ENCODE measurements at regions not wholly inside any gene's neighbourhood (a gene's known extent, or its start where the extent isn't known, plus 50 kb on each side); places are given as distances from the start of the nearest gene placed in this dataset.
A peak's percentile ranks its signal among the peaks of the same experiment; 100 is the strongest.

DNA sequence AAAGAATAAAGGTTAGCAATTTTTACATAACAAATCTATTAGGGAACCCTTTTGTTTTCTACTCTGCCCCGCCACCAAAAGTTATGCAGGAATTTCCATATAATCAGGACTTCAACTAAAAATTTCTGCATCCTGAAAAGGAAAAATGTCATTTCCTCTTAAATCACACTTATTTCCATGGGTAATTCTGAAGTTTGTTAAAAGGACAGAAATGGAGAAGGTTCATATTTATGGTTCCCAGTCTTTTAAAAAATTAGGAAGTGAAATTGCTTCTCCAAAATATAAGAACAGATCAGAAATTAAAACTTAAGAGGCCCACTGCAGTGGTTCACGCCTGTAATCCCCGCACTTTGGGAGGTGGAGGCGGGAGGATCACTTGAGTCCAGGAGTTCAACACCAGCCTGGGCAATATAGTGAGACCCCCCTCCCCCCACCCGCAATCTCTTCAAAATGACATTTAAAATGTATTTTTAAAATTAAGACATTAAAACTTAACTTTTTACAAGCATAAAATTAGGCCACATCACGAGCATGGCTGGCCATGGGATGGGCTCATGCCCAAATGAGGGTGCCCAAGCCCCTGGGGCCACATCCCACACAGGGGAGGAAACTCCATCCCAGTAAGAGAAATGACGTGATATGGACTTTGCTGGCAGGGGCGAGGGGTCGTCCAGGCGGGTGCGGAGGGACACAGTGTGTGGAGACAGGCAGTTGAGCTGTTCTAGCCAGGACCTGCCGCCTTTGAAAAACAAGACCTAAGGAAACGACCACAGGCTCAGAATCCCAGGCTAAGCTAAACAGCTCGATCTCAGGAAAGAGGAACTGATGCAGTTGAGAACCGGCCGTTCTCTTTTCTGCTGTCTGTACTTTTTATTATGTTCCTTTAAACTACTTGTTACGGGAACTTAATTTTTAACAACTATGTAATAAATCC, 51.3 kb upstream of the NFE2L3 start:
- no peak for DNase-seq

DNA sequence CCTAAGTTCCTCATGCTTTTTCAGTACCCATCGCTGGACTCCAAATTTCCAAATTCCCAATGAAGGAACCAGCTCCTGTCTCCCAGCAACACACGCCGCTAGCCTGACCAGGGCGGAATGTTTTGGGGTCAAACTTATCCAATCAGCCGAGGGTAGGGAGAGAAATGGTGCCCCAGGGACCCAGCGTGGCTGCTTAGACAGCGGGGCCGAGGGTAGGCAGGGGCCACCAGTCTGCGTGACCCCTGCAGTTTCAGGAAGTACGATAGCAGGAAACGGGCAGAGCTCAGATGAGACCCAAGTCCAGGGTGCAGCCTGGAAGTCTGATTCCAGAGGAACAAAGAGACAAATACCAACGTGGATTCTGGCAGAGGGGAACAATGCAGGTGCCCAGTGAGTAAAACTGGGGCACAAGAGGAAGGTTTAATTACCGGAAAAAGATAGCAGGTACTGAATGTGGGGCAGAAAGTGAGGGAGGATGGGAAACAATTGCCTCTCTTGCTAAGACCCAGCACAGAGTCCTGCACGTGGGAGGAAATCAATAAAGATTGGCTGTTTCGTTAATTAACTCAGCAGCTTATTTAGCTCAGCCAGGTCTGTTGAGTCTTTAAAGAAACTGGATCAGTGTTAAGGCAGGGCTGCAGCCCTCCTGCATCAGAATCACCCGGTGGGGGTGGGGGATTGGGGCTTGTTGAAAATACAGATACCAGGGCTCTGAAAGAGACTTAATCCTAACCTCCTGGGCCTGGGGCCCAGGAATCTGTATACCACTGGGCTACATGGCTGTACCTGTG, 50.4 kb upstream of the NFE2L3 start:
- peak in 1 of 5 donors; percentile 26 for DNase-seq

DNA sequence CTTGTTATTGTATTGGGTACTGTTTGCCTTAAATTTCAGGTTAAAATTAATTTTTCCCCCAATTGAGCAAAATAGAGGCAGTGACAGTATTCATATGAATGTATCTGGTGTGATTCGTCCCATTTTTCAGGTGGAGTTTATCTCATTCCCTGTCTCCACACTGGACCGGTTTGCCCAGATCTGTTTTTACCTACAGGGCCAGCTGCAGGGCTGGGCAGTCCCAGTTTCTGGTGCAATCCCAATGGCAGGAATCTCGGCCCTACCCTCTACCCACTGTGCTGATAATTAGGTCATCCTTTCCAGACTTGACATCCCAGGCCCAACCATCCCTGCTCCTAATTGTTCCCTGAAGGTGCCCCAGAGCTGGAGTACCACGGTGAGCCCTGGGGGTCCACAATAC, 49.8 kb upstream of the NFE2L3 start:
- no peak for DNase-seq
